IgD-negative memory B cell (primary cell): ENCODE measurements at regions not wholly inside any gene's neighbourhood (a gene's known extent, or its start where the extent isn't known, plus 50 kb on each side); places are given as distances from the start of the nearest gene placed in this dataset.
"Not testable (repeated sequence)": the region's sequence is repeated elsewhere in the genome, so short reads cannot be mapped to it uniquely, and the experiment has no call there.

Experiments
- H3K27ac Mint-ChIP-seq, 3 donors: one replicate each; pipeline ENCODE4 v1.8.0; 2020 to 2022; ENCODE audit warnings: mild to moderate bottlenecking in 3 of 3, mixed read lengths in 3 of 3, moderate library complexity in 1 of 3
- H3K27me3 Mint-ChIP-seq: one replicate; pipeline ENCODE4 v1.8.0; 2021; ENCODE audit warnings: mixed read lengths
- H3K36me3 Mint-ChIP-seq: one replicate; pipeline ENCODE4 v1.8.0; 2020; ENCODE audit warnings: mild to moderate bottlenecking, mixed read lengths
- H3K4me1 Mint-ChIP-seq, 3 donors: one replicate each; pipeline ENCODE4 v1.8.0; 2020 to 2022; ENCODE audit warnings: mixed read lengths in 3 of 3, mild to moderate bottlenecking in 1 of 3
- H3K4me3 Mint-ChIP-seq, 4 donors: one replicate each; pipeline ENCODE4 v1.8.0; 2020 to 2022; ENCODE audit warnings: mild to moderate bottlenecking in 4 of 4, mixed read lengths in 4 of 4, moderate library complexity in 3 of 4
- H3K9me3 Mint-ChIP-seq, 3 donors: one replicate each; pipeline ENCODE4 v1.8.0; 2020 to 2021; ENCODE audit warnings: mixed read lengths in 3 of 3, mild to moderate bottlenecking in 1 of 3

DNA sequence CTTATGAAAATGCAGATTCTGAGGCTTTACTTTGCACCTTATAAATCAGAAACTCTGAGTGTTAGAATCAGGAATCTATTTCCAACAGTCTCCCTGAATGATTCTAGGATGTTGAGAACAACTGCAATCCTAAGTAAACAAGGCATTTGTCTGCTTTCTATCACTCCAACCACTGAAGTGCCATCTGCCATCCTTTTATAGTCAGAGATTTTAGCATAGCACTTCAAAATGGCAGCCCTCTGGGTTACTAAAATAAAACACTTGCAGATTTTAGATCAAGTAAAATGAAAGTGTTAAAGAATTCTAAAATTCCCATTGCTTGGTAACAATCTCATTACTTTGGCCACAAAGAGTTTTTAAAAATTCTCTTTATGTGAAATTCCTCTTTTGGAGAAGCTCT lies 258.9 kb downstream of the CD109 start:
- Mint-ChIP-seq H3K27ac (no peak overlapping the region), H3K4me3 (no peak overlapping the region), H3K36me3 (no peaks in the 10 kb centered on the region), H3K9me3 (peaks cover 0 to 5% (median 0%) of the 10 kb centered on the region in 3 donors), H3K4me1 (no peaks in the 10 kb centered on the region), H3K27me3 (no peaks in the 10 kb centered on the region)

DNA sequence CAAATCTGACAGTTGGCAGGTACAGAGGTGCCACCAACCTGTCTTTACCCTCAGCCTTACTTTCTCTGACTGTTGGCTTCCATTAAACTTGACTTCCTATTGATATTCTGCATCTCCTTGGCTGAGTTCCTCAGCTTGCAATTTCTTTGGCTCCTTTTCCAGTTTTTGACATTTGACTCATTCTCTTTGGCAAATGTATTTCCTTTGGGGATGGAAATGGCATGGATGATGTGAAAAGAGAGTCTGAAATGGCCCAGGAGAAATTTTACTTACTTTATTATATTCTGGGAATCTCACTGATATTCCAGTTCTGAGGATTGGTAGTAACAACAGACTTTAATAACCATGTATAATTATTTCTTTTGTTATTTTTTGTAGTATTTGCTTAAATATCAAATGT lies 255.2 kb downstream of the CD109 start:
- H3K4me3 Mint-ChIP-seq = no peak overlapping the region
- no peaks in the 10 kb centered on the region for H3K4me1 Mint-ChIP-seq
- H3K27me3 Mint-ChIP-seq = no peaks in the 10 kb centered on the region
- no peak overlapping the region for H3K27ac Mint-ChIP-seq
- H3K9me3 Mint-ChIP-seq = peaks cover 6 to 14% (median 11%) of the 10 kb centered on the region in 3 donors
- H3K36me3 Mint-ChIP-seq = no peaks in the 10 kb centered on the region

DNA sequence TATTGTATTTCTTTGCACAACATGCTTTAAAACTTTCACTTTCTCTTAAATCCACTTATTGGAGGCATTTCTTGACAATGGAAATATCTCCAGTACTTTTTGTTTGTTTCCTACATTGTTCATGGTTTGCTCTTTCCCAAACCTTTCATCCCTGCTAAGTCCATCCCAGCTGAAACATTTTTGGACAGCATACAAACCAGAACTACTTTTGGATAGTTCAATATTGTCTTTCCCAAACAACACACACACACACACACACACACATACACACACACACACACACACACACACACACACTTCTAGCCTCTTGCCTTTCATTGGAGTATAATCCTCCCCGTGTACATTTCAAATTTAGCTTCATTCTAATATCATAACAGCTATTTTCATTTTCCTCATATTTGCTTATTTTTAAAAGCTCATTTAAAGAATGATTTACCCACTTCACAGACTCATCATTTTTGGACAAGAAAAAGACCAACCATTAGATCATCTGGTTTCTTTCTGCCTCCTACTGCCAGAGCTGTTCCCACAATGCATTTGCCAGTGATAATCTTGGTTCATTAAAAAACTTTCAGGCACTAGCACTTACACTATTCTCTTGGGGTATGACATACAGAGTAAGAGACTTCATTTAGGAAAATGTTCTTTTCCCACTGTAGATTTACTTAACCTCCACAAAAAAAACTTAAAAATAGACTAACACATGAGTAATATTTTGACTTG lies 248.1 kb downstream of the CD109 start:
- no peaks in the 10 kb centered on the region for H3K4me1 Mint-ChIP-seq
- no peaks in the 10 kb centered on the region for H3K27me3 Mint-ChIP-seq
- no peaks in the 10 kb centered on the region for H3K36me3 Mint-ChIP-seq
- peaks cover 3 to 19% (median 10%) of the 10 kb centered on the region in 3 donors for H3K9me3 Mint-ChIP-seq
- H3K4me3 Mint-ChIP-seq = no peak overlapping the region
- H3K27ac Mint-ChIP-seq = no peak overlapping the region

DNA sequence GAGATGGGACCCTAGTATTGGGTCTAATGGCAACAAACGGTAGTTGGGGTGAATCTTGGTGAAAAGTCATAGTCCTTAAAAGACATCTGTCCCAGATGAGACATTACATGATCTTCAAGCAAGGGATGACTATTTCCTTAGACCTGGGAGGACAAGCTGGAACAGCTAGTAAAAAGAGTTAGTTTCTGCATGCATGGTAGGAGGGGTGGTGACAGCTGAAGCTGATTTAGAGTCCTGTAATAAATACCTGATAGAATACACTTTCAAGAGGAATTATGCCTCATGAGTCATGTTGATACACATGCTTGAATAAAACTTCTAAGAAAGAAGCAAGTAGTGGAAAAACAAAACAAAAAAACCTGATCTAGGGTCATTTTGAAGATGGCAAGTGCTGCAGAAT lies 247.4 kb downstream of the CD109 start:
- H3K9me3 Mint-ChIP-seq = peaks cover 6 to 19% (median 10%) of the 10 kb centered on the region in 3 donors
- H3K36me3 Mint-ChIP-seq = no peaks in the 10 kb centered on the region
- H3K4me3 Mint-ChIP-seq = no peak overlapping the region
- no peak overlapping the region for H3K27ac Mint-ChIP-seq
- H3K4me1 Mint-ChIP-seq = no peaks in the 10 kb centered on the region
- H3K27me3 Mint-ChIP-seq = no peaks in the 10 kb centered on the region

DNA sequence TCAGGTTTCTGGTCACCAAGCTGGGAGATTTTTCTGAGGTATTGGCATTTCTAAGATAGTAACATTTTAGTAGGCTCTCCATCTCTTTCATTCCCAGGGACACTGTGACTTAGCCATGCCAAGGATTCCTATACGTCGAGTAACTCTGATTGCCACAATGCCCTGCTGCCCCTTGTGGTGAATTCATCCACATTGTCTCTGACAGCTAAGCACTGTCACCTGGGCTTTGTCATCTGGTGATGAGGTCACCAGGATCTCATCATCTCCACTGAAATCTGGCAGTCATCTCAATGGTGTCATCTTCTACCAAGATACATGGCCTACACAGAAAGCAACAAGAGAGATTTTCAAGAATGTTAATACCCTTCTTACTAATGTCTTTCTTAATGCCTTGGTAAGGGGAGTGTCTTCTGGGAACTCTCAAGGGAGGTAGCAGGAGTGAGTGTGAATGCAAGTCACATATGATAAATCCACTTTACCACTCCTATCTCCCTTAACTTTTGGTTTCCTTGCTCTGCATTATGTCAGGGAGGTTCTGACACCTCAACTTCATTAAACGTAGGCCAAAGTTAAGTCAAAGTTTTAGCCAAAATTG lies 246.7 kb downstream of the CD109 start:
- no peaks in the 10 kb centered on the region for H3K4me1 Mint-ChIP-seq
- no peak overlapping the region for H3K27ac Mint-ChIP-seq
- H3K27me3 Mint-ChIP-seq = no peaks in the 10 kb centered on the region
- H3K4me3 Mint-ChIP-seq = no peak overlapping the region
- H3K9me3 Mint-ChIP-seq = peaks cover 6 to 18% (median 6%) of the 10 kb centered on the region in 3 donors
- H3K36me3 Mint-ChIP-seq = no peaks in the 10 kb centered on the region

DNA sequence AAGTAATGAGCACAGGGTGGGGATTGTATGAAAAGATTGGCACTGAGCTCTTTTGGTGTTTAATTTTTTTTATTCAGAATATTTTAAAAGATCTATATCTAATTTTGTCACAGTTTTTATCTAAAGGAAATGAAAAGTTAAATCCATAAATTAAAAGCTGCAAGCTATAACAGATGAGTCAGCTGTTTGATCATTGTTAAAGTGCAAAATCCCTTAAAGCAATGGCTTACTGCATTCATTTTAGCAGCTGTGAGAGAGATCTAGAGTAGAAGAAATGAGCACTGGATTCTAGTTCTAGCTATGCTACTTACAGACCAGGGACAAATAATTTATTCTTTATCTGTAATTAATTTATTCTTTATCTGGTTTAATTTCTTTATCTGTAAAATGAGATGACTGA lies 245.9 kb downstream of the CD109 start:
- Mint-ChIP-seq H3K4me1 (no peaks in the 10 kb centered on the region), H3K27me3 (no peaks in the 10 kb centered on the region), H3K36me3 (no peaks in the 10 kb centered on the region), H3K9me3 (peaks cover 2 to 20% (median 6%) of the 10 kb centered on the region in 3 donors), H3K4me3 (no peak overlapping the region), H3K27ac (no peak overlapping the region)

DNA sequence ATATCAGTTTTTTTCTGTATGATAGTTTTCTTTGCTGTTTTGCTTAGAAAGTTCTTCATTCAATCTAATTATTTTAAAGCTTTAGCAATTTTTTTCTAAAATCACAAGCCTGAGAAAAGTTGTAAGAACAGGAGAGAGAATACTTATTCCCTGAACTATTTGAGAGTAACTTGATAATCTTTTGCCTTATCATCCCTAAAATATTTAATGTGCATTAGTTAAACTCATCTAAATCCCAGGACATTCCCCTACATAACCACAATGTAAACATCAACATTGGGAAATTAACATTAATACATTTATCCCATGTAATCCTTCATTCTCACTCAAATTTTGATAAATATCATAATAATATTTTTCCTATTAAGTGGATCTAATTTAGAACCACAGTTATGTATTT lies 241.8 kb downstream of the CD109 start:
- H3K36me3 Mint-ChIP-seq = no peaks in the 10 kb centered on the region
- no peak overlapping the region for H3K27ac Mint-ChIP-seq
- no peaks in the 10 kb centered on the region for H3K27me3 Mint-ChIP-seq
- H3K4me3 Mint-ChIP-seq = no peak overlapping the region
- H3K9me3 Mint-ChIP-seq = peaks cover 2 to 12% (median 7%) of the 10 kb centered on the region in 3 donors
- H3K4me1 Mint-ChIP-seq = no peaks in the 10 kb centered on the region

DNA sequence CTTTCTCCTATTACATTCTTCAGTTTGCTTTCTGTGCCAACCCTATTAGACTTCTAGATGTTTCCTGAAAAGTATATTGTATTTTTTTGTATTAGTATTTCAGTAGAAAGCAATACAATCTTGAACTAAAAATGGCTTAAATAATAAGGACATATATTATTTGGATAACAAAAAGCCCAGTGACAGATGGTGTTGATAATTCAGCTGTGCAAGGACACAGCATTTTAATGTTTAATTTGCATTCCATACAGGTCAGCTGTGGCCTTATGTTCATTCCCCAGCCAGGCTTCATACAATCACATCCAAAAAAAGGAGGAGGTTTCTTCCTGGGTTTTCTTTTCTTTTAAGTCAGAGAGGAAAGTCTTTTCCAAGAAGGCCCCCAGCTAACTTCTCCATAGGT lies 236.9 kb downstream of the CD109 start:
- H3K27ac Mint-ChIP-seq = no peak overlapping the region
- peaks cover 4 to 16% (median 10%) of the 10 kb centered on the region in 3 donors for H3K9me3 Mint-ChIP-seq

DNA sequence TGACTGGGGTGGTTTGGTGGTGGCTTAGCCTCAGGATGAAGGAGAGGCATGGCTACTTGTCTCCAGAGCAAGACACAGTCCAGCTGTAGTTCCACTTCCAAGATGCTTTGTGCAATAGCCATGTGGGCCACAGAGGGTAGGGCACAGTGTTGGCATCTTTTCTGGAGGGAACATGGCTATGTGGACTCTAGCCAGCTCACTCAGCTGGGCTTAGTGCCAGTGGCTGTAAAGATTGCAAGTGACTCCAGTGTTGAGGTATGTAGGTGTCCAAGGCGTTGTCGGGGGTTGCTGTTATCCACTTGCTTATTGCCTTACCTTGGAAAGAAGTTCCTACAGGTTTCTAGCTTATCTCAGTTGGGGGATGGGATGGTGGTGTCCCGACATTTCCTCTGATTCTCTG lies 233.4 kb downstream of the CD109 start:
- no peaks in the 10 kb centered on the region for H3K36me3 Mint-ChIP-seq
- no peaks in the 10 kb centered on the region for H3K4me1 Mint-ChIP-seq
- H3K4me3 Mint-ChIP-seq = no peak overlapping the region
- H3K27me3 Mint-ChIP-seq = no peaks in the 10 kb centered on the region
- peaks cover 4 to 13% (median 9%) of the 10 kb centered on the region in 3 donors for H3K9me3 Mint-ChIP-seq
- H3K27ac Mint-ChIP-seq = no peak overlapping the region

More for the DNA sequence above, 236.9 kb downstream of the CD109 start:
- H3K4me1 Mint-ChIP-seq = no peaks in the 10 kb centered on the region
- no peak overlapping the region for H3K4me3 Mint-ChIP-seq
- H3K36me3 Mint-ChIP-seq = no peaks in the 10 kb centered on the region
- H3K27me3 Mint-ChIP-seq = no peaks in the 10 kb centered on the region

DNA sequence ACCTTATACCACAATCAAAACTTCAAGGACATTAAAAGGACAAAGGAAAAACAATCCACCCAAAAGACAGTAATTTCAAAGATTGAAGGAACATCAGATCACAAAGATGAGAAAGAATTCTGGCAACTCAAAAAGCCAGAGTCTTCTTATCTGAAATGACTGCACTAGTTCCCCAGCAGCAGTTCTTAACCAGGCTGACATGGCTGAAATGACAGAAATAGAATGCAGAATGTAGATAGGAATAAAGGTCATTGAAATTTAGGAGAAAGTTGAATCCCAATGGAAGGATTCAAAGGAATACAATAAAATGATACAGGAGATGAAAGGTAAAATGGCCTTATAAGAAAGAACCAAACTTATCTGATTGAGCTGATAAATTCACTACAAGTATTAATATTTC lies 231.4 kb downstream of the CD109 start:
- Mint-ChIP-seq H3K27me3 (no peaks in the 10 kb centered on the region), H3K36me3 (no peaks in the 10 kb centered on the region), H3K9me3 (peaks cover 4 to 16% (median 9%) of the 10 kb centered on the region in 3 donors), H3K4me1 (no peaks in the 10 kb centered on the region), H3K27ac (no peak overlapping the region), H3K4me3 (no peak overlapping the region)

DNA sequence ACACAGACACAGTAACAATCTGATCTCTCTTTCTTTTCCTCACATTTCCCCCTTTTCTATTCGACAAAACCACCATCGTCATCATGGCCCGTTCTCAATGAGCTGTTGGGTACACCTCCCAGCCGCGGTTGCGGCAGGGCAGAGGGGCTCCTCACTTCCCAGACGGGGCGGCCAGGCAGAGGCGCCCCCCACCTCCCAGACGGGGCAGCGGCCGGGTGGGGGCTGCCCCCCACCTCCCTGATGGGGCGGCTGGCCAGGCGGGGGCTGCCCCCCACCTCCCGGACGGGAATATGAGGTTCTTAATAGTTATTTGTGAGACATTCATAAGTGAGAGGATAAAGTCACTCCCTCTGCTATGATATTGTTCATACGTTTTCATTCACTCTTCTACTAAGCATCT lies 229.7 kb downstream of the CD109 start:
- not testable (repeated sequence) for H3K27me3 Mint-ChIP-seq, H3K4me3 Mint-ChIP-seq, H3K4me1 Mint-ChIP-seq, H3K36me3 Mint-ChIP-seq, H3K27ac Mint-ChIP-seq
- H3K9me3 Mint-ChIP-seq = peaks cover 4 to 12% (median 6%) of the 10 kb centered on the region in 3 donors

DNA sequence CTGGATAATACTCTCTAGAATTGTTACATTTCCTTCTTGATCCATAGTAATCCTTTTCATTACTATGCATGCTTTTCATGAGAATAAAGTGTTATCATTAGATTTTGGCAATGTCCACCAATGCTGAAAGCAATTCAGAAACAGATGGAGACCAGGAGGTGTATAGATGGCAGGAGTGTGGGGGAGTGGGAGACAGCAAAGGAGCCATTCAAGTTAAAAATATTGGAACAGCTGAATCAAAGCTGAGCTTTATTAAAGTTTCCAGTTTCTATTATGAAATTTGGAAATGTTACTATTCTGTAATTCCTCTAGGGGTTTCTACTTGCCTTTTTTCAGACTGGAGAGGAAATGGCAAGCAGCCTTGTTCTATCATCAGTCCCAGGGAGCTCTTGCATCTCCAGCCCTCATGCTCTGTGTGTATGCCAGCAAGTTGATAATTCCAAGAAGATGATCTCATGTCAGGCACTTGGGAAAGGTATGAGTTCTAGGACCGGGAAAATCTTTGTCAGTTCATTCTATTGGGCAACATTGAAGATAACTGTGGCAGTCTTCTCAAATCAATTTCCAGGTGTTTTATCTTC lies 228.0 kb downstream of the CD109 start:
- no peaks in the 10 kb centered on the region for H3K36me3 Mint-ChIP-seq
- no peaks in the 10 kb centered on the region for H3K27me3 Mint-ChIP-seq
- no peaks in the 10 kb centered on the region for H3K4me1 Mint-ChIP-seq
- no peak overlapping the region for H3K27ac Mint-ChIP-seq
- peaks cover 4 to 12% (median 6%) of the 10 kb centered on the region in 3 donors for H3K9me3 Mint-ChIP-seq
- H3K4me3 Mint-ChIP-seq = no peak overlapping the region

DNA sequence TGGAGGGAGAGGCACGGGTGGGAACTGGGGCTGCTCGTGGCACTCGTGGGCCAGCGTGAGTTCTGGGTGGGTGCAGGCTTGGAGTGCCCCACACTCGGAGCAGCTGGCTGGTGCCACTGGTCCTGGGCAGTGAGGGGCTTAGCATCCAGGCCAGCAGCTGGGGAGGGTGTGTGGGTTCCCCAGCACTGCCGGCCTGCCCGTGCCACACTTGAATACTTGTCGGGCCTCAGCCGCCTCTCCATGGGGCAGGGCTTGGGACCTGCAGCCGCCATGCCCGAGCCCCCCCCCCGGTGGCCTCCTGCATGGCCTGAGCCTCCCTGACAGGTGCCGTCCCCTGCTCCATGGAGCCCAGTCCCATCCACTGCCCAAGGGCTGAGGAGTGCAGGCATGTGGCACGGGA lies 207.2 kb downstream of the CD109 start:
- peaks cover 6 to 16% (median 8%) of the 10 kb centered on the region in 3 donors for H3K9me3 Mint-ChIP-seq
- H3K27me3 Mint-ChIP-seq = peaks cover 4% of the 10 kb centered on the region
- H3K27ac Mint-ChIP-seq = no peak overlapping the region
- H3K36me3 Mint-ChIP-seq = no peaks in the 10 kb centered on the region
- no peak overlapping the region for H3K4me3 Mint-ChIP-seq
- H3K4me1 Mint-ChIP-seq = no peaks in the 10 kb centered on the region

DNA sequence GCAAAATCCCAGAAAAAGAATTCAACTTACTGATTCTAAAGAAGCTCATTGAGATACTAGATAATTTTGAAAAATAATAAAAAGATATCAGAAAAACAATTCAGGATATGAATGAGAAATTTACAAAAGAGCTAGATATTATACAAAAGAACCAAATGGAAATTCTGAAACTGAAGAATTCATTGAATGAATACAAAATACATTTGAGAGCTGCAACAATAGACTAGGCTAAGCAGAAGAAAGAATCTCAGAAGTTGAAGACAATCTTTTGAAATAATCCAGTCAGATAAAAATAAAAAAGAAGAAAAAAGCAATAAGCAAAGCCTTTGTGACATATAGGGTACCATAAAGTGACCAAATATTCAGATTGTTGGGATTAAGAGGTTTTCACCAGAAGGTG lies 206.0 kb downstream of the CD109 start:
- H3K4me1 Mint-ChIP-seq = no peaks in the 10 kb centered on the region
- no peak overlapping the region for H3K4me3 Mint-ChIP-seq
- peaks cover 6 to 16% (median 8%) of the 10 kb centered on the region in 3 donors for H3K9me3 Mint-ChIP-seq
- no peaks in the 10 kb centered on the region for H3K36me3 Mint-ChIP-seq
- no peak overlapping the region for H3K27ac Mint-ChIP-seq
- peaks cover 4% of the 10 kb centered on the region for H3K27me3 Mint-ChIP-seq

DNA sequence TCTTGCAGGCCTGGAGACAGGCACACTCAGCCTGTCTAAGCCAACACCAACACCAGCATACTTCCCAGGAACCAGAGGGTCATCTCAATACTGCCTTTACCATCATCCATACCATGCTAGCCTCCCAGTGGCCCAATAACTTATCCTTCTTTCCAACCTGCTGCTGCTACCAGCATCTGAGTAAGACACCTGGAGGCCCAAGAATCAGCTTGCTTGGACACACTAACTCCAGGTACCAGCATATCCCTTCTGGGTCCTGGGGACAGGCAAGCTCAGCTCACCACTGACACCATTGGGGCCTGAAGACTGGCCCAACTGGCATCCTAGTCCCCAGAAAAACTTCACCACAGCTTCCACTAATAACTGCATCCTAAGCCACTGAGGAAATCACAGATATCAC lies 205.3 kb downstream of the CD109 start:
- Mint-ChIP-seq H3K27ac (no peak overlapping the region), H3K4me3 (no peak overlapping the region), H3K27me3 (peaks cover 4% of the 10 kb centered on the region), H3K9me3 (peaks cover 6 to 16% (median 8%) of the 10 kb centered on the region in 3 donors), H3K4me1 (no peaks in the 10 kb centered on the region), H3K36me3 (no peaks in the 10 kb centered on the region)

DNA sequence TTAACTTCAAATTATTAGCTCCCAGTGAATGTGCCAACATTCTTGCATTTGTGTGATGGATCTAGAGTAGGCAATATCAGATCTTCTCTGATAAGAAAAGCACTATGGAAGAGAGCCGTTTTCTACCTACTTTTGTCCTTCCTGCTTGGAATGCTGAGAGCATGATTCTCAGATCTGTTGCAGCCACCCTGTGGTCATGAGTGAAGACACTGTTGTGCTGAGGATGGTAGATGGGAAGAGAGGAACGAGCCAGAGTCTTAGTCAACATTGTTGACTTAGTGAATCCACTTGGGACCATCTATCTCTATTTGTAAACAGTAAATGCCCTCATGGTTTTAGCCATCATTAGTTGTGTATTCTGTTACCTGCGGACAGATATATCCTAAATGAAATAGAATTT lies 202.6 kb downstream of the CD109 start:
- H3K4me1 Mint-ChIP-seq = no peaks in the 10 kb centered on the region
- peaks cover 4% of the 10 kb centered on the region for H3K27me3 Mint-ChIP-seq
- no peak overlapping the region for H3K4me3 Mint-ChIP-seq
- H3K9me3 Mint-ChIP-seq = peaks cover 6 to 16% (median 8%) of the 10 kb centered on the region in 3 donors
- H3K36me3 Mint-ChIP-seq = no peaks in the 10 kb centered on the region
- no peak overlapping the region for H3K27ac Mint-ChIP-seq
